ENCODE measurements at regions not wholly inside any gene's neighbourhood (a gene's known extent, or its start where the extent isn't known, plus 50 kb on each side); places are given as distances from the start of the nearest gene placed in this dataset.

DNA sequence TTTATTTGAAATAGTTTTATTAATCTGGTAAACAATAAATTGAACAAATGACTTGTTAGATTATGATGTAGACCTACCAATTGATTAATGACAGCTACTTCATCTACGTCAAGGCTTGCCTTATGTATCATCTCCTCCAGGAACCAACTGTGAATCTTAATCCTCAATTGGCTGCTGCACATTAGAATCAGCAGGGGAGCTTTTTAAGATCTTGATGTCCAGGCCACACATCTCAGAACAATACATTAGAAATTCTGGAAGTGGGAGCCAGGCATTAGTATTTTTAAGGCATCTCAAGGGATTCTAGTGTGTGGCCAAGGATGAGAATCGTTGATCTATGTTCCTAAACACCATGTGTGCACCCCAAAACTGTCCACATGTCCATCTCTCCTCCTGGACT, 52.0 kb upstream of the LYPLAL1 start:
- TF ChIP-seq, protein P1, sequence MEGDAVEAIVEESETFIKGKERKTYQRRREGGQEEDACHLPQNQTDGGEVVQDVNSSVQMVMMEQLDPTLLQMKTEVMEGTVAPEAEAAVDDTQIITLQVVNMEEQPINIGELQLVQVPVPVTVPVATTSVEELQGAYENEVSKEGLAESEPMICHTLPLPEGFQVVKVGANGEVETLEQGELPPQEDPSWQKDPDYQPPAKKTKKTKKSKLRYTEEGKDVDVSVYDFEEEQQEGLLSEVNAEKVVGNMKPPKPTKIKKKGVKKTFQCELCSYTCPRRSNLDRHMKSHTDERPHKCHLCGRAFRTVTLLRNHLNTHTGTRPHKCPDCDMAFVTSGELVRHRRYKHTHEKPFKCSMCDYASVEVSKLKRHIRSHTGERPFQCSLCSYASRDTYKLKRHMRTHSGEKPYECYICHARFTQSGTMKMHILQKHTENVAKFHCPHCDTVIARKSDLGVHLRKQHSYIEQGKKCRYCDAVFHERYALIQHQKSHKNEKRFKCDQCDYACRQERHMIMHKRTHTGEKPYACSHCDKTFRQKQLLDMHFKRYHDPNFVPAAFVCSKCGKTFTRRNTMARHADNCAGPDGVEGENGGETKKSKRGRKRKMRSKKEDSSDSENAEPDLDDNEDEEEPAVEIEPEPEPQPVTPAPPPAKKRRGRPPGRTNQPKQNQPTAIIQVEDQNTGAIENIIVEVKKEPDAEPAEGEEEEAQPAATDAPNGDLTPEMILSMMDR (IDR thresholded peaks at IDR 0.05): no peak
- Mint-ChIP-seq H3K4me3 (no peak overlapping the region), H3K9me3 (no peaks in the 10 kb centered on the region), H3K36me3 (ENCODE audit: low read depth) (no peaks in the 10 kb centered on the region), H3K27me3 (no peaks in the 10 kb centered on the region), H3K4me1 (ENCODE audit: low read depth) (no peaks in the 10 kb centered on the region), H3K27ac (no peak overlapping the region)
- intact Hi-C loops (cut with micrococcal nuclease): no loop called here
- DNase-seq (no peak), ATAC-seq (no peak)
- ChIA-PET POLR2A (no interaction called here), CTCF (no interaction called here)

DNA sequence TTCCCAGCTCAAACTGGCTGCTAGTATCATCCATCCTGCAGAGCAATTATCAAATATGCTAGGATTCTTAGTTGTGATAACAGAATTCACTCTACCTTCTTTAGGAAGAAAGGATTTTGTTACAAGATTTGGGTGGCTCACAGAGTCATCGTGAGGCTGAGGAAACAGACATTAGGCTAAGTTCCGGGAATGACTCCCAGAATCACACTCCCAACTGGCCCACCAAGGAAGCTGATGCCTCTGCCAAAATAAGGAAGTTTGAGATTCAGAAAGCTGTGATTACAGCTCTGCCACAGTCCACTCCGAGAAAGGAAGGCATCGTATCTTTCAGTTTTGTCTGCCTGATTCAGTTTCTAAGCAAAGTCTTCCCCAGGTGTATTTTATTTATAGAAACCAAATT, 50.6 kb upstream of the LYPLAL1 start:
- Mint-ChIP-seq H3K4me1 (ENCODE audit: low read depth) (no peaks in the 10 kb centered on the region), H3K36me3 (ENCODE audit: low read depth) (no peaks in the 10 kb centered on the region), H3K27me3 (peaks cover 1% of the 10 kb centered on the region), H3K9me3 (no peaks in the 10 kb centered on the region), H3K27ac (no peak overlapping the region), H3K4me3 (no peak overlapping the region)
- no peak for ATAC-seq
- TF ChIP-seq, protein P1 (IDR thresholded peaks at IDR 0.05): no peak
- ChIA-PET CTCF (no interaction called here), POLR2A (no interaction called here)
- no peak for DNase-seq
- intact Hi-C loops (cut with micrococcal nuclease): no loop called here

Measured in activated CD8-positive, alpha-beta T cell treated with anti-CD3 and anti-CD28 coated beads for 36 hours (primary cell).